ENCODE measurements at regions not wholly inside any gene's neighbourhood (a gene's known extent, or its start where the extent isn't known, plus 50 kb on each side); places are given as distances from the start of the nearest gene placed in this dataset.

DNA sequence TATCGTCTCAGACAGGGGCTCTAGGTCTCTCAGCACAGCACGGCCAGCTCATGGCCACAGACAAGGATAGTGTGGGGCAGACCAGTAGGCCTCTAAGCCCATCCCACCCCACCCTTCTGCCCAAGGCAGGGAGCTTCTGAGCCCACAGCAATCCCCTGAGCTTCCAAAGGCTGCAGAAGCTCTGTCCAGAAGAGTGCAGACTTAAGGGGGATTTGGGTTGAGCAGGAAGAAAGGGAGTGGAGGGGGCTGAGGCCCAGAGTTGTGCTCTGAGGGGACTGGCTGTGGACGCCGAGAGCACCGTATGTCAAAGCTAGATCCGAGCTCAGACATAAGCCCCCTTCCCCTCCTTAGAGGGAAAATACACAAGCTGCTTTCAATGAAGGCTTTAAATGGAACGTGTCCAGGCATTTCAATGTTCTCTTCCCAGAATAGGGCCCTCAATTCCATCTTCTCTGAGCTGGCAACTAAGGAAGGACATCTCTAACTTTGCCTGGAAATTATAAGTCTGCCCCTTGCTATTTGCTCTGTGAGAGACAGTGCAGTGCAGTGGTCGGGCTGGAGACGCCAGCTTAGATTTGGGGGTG, 116.4 kb upstream of the RPL38 start:
- no peak for TF ChIP-seq NFIC (IDR thresholded peaks at IDR 0.05; ENCODE audit: low read length)
- TF ChIP-seq SP1 (IDR thresholded peaks at IDR 0.05), result no peak
- TF ChIP-seq SP1 (CRISPR knock-in tag; IDR thresholded peaks at IDR 0.05), result no peak
- no peak for TF ChIP-seq MTF1 (CRISPR knock-in tag; IDR thresholded peaks at IDR 0.05)
- TF ChIP-seq REL (CRISPR knock-in tag; conservative IDR thresholded peaks at IDR 0.05), result no peak
- TF ChIP-seq, protein P1, sequence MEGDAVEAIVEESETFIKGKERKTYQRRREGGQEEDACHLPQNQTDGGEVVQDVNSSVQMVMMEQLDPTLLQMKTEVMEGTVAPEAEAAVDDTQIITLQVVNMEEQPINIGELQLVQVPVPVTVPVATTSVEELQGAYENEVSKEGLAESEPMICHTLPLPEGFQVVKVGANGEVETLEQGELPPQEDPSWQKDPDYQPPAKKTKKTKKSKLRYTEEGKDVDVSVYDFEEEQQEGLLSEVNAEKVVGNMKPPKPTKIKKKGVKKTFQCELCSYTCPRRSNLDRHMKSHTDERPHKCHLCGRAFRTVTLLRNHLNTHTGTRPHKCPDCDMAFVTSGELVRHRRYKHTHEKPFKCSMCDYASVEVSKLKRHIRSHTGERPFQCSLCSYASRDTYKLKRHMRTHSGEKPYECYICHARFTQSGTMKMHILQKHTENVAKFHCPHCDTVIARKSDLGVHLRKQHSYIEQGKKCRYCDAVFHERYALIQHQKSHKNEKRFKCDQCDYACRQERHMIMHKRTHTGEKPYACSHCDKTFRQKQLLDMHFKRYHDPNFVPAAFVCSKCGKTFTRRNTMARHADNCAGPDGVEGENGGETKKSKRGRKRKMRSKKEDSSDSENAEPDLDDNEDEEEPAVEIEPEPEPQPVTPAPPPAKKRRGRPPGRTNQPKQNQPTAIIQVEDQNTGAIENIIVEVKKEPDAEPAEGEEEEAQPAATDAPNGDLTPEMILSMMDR (CRISPR knock-in tag; IDR thresholded peaks at IDR 0.05), result no peak
- TF ChIP-seq PHB2 (IDR thresholded peaks at IDR 0.05; ENCODE audit: partially characterized antibody), result no peak
- no peak for TF ChIP-seq TARDBP (CRISPR knock-in tag; IDR thresholded peaks at IDR 0.05)

Measured in HepG2 (cell line).